K562 (cell line): ENCODE measurements at regions not wholly inside any gene's neighbourhood (a gene's known extent, or its start where the extent isn't known, plus 50 kb on each side); places are given as distances from the start of the nearest gene placed in this dataset.
"Not testable (repeated sequence)": the region's sequence is repeated elsewhere in the genome, so short reads cannot be mapped to it uniquely, and the experiment has no call there.

ENCODE experiments used
- ATAC-seq: fragments of 200-7000 bp; cut with Tn5 transposase; 3 replicates; pipeline ENCODE4 v1.9.1; 2020; ENCODE audit warnings: moderate library complexity
- BruUV-seq: library from RNA; stranded (reverse); fragments of 400-500 nt; replicated peaks from 2 replicates; lab custom pipeline; 2021; lab: Mats Ljungman, UMichigan
- CTCF ChIA-PET: fragments of 300-600 bp; formaldehyde crosslinking; extraction: SDS; loops from one replicate; lab custom pipeline; 2021; ENCODE audit warnings: low intra/inter-chr PET ratio; lab: Yijun Ruan, JAX
- POLR2A ChIA-PET: fragments of 300-600, 350-650 bp; sonication (Branson Sonifier 250); formaldehyde crosslinking; extraction: SDS; loops from one replicate; lab custom pipeline; 2021; ENCODE audit warnings: antibody characterized with exemption, inconsistent platforms; lab: Yijun Ruan, JAX
- DNase-seq, 4 experiments: peaks; one replicate each; pipeline versions ENCODE4 v3.0.0 to v3.0.0-alpha.2; 2011 to 2018; ENCODE audit warnings: low spot score in 3 of 4, mixed read lengths in 3 of 4; ENCODE audit errors: extremely low read depth in 1 of 4
- FAIRE-seq: peaks from 2 replicates; lab custom pipeline; 2011; peaks lifted over from hg19 to GRCh38; lab: Jason Lieb, UNC
- H2AFZ ChIP-seq: 2 replicates; pipeline ENCODE4 v1.6.0; 2011; ENCODE audit warnings: low read depth, low read length, control low read depth, inconsistent platforms
- H3K27ac ChIP-seq: fragments of 200-600 bp; 3 replicates; pipeline ENCODE4 v1.8.0; 2011; ENCODE audit warnings: low read depth, mild to moderate bottlenecking, control low read depth, inconsistent platforms, low read length, moderate library complexity, mixed read lengths; ENCODE audit errors: extremely low read depth
- H3K27me3 ChIP-seq, 2 experiments: fragments of 300-600 bp in 1 of 2; 2 replicates in 1 of 2; 3 replicates in 1 of 2; pipeline versions ENCODE4 v1.6.0 to v1.8.0; 2011; ENCODE audit warnings: inconsistent platforms in 2 of 2, low read length in 2 of 2, mild to moderate bottlenecking in 1 of 2, mixed read lengths in 1 of 2, moderate library complexity in 1 of 2; ENCODE audit not compliant: control insufficient read depth in 2 of 2, insufficient read depth in 2 of 2
- H3K36me3 ChIP-seq: fragments of 300-600 bp; 3 replicates; pipeline ENCODE4 v1.8.0; 2011; ENCODE audit warnings: mild to moderate bottlenecking, low read length, inconsistent platforms; ENCODE audit not compliant: control insufficient read depth, insufficient read depth
- H3K4me1 ChIP-seq, 2 experiments: fragments of 200-600 bp in 1 of 2; replicated peaks in 1 of 2; 2 replicates in 1 of 2; 3 replicates in 1 of 2; pipeline versions ENCODE4 v1.5.1 to v1.8.0; 2011; ENCODE audit warnings: inconsistent platforms in 2 of 2, low read length in 2 of 2, mild to moderate bottlenecking in 1 of 2, mixed read lengths in 1 of 2, moderate library complexity in 1 of 2; ENCODE audit not compliant: control insufficient read depth in 2 of 2, insufficient read depth in 2 of 2
- H3K4me2 ChIP-seq: 2 replicates; pipeline ENCODE4 v1.6.1; 2011; ENCODE audit warnings: low read length, control low read depth, inconsistent platforms, mixed read lengths; ENCODE audit not compliant: insufficient read depth
- H3K4me3 ChIP-seq: fragments of 200-600 bp; sonication (generic), shearing (Covaris generic); 2 replicates; pipeline ENCODE4 v1.5.1; 2016; ENCODE audit warnings: control low read depth, inconsistent platforms
- H3K79me2 ChIP-seq: fragments of 200-600 bp; 3 replicates; pipeline ENCODE4 v1.8.0; 2011; ENCODE audit warnings: low read length, inconsistent platforms; ENCODE audit not compliant: control insufficient read depth, insufficient read depth
- H3K9ac ChIP-seq, 2 experiments: 2 replicates each; pipeline versions ENCODE4 v1.6.0 to v1.6.1; 2011; ENCODE audit warnings: low read depth in 2 of 2, low read length in 2 of 2, control low read depth in 1 of 2, inconsistent platforms in 1 of 2, mild to moderate bottlenecking in 1 of 2, mixed read lengths in 1 of 2; ENCODE audit not compliant: insufficient read depth in 1 of 2
- H3K9me1 ChIP-seq: one replicate; pipeline ENCODE4 v1.6.0; 2011; ENCODE audit warnings: inconsistent platforms, mild to moderate bottlenecking, low read length, moderate library complexity; ENCODE audit not compliant: control insufficient read depth, insufficient read depth
- H3K9me3 ChIP-seq: replicated peaks from 2 replicates; pipeline ENCODE4 v1.5.1; 2011; ENCODE audit warnings: low read depth, low read length, inconsistent platforms; ENCODE audit not compliant: control insufficient read depth, insufficient read depth
- H4K20me1 ChIP-seq: replicated peaks from 2 replicates; pipeline ENCODE4 v1.6.1; 2011; ENCODE audit warnings: low read length, inconsistent platforms, mixed read lengths; ENCODE audit not compliant: control insufficient read depth, insufficient read depth
- ATF1 ChIP-seq, 2 experiments: fragments of 450-650 bp in 1 of 2; IDR thresholded peaks; 2 replicates each; pipeline ENCODE4 v1.6.1; 2016; ENCODE audit warnings: missing compliant biosample characterization in 1 of 2, missing genetic modification characterization in 1 of 2
- CLOCK ChIP-seq: fragments of 250-450 bp; sonication (Bioruptor Pico); IDR thresholded peaks from 2 replicates; pipeline ENCODE4 v1.4.0; 2020; ENCODE audit warnings: mild to moderate bottlenecking, moderate library complexity, borderline replicate concordance
- THRAP3 ChIP-seq: fragments of 450-650 bp; IDR thresholded peaks from 2 replicates; pipeline ENCODE4 v1.6.1; 2016; ENCODE audit warnings: mild to moderate bottlenecking, inconsistent platforms, borderline replicate concordance
- ZNF146 ChIP-seq: IDR thresholded peaks from one replicate; pipeline ENCODE4 v1.6.1; 2018; ENCODE audit warnings: missing compliant biosample characterization; ENCODE audit not compliant: unreplicated experiment
- ZNF174 ChIP-seq: fragments of 250-450 bp; sonication (Bioruptor Pico); IDR thresholded peaks from 2 replicates; pipeline ENCODE4 v1.4.0; 2020; ENCODE audit warnings: mild to moderate bottlenecking
- ZNF253 ChIP-seq: fragments of 250-450 bp; sonication (Bioruptor Pico); conservative IDR thresholded peaks from 2 replicates; pipeline ENCODE4 v1.6.1; 2021; ENCODE audit warnings: mild to moderate bottlenecking
- WGBS: fragments of 100-300 bp; shearing (Covaris generic); methylation state at CpG from one replicate; pipeline ENCODE4 v1.1.6; 2016; ENCODE audit warnings: low coverage, mixed read lengths; ENCODE audit not compliant: insufficient coverage; ENCODE audit errors: missing lambda C conversion rate; 5-methylcytosine and 5-hydroxymethylcytosine counted together
- in situ Hi-C: fragments of 300-500 bp; cut with MboI; formaldehyde crosslinking; loops from 4 replicates; pipeline ENCODE4 v1.15.0; 2018; ENCODE audit warnings: inconsistent platforms, mixed read lengths
- intact Hi-C: fragments of 100-400 bp; cut with micrococcal nuclease; formaldehyde crosslinking; loops from 2 replicates; pipeline ENCODE4 v1.14.2; 2022

- intact Hi-C loops, H4K20me1 ChIP-seq, H3K36me3 ChIP-seq, H3K9ac ChIP-seq, FAIRE-seq, H3K9me3 ChIP-seq, CTCF ChIA-PET, POLR2A ChIA-PET, BruUV-seq, ATAC-seq, in situ Hi-C loops, H2AFZ ChIP-seq, H3K79me2 ChIP-seq, H3K4me2 ChIP-seq, H3K4me3 ChIP-seq, DNase-seq, H3K4me1 ChIP-seq, H3K27me3 ChIP-seq, H3K9me1 ChIP-seq, H3K27ac ChIP-seq: not testable (repeated sequence)
- TF ChIP-seq ZNF146: peak; percentile 69
- WGBS: 4% methylated on average over 2 of the region's 2 CpGs
These were observed 125.4 kb downstream of the UTRN start for GRCh38 chr6:144410574-144410973.

DNA sequence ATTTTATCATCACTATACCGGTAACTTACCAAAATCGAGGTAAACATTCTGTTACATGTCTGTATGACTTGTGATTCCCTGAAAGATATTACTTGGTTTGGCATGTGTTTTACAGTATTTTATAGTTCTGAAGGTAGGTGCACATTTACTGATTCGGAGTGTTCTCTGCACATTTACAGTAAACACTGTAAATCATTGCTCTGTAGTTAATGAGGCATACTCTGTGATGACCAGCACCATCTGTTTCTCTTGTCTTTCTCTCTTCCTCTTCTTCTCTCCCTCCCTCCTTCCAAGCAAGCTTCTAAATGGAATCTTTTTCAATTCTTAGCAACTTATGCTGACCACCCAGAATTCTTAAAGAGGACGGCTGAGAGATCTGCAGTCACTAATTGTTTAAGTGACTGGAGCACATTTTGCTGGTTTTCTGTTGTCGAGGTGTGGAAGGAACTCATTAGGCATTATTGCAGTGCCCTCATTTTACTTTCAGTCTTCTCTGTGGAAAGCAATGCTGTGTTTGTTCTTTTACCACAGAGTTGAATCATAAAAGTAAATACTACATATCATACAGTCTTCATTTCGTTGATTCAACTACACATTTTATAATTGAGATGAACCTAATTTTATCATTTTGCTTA is 126.5 kb downstream of the UTRN start:
- no peaks in the 10 kb centered on the region for H3K9me3 ChIP-seq
- no peak for DNase-seq
- ChIA-PET POLR2A (no interaction called here), CTCF (no interaction called here)
- no peak for ATAC-seq
- H3K9me1 ChIP-seq: no peaks in the 10 kb centered on the region
- no peak overlapping the region for H3K4me3 ChIP-seq
- H3K27me3 ChIP-seq: no peaks in the 10 kb centered on the region
- intact Hi-C loops (no loop called here), in situ Hi-C loops (no loop called here)
- 2% methylated on average over 6 of the region's 6 CpGs for WGBS
- no peaks in the 10 kb centered on the region for H4K20me1 ChIP-seq
- no peak for FAIRE-seq
- no TSS peak for BruUV-seq
- H3K4me1 ChIP-seq: no peaks in the 10 kb centered on the region; a peak in 1 of 5 replicates
- no peak overlapping the region for H3K4me2 ChIP-seq
- H2AFZ ChIP-seq: no peak overlapping the region
- TF ChIP-seq ZNF253 (CRISPR knock-in tag) (no peak), ATF1 (CRISPR knock-in tag; IDR thresholded peaks at IDR 0.05) (no peak), ATF1 (tag; IDR thresholded peaks at IDR 0.05) (no peak), THRAP3 (no peak), ZNF174 (no peak), CLOCK (no peak)
- no peaks in the 10 kb centered on the region for H3K79me2 ChIP-seq
- no peak overlapping the region for H3K9ac ChIP-seq
- no peak overlapping the region for H3K27ac ChIP-seq
- no peaks in the 10 kb centered on the region for H3K36me3 ChIP-seq
